Nephron (organoid): ENCODE measurements at regions not wholly inside any gene's neighbourhood (a gene's known extent, or its start where the extent isn't known, plus 50 kb on each side); places are given as distances from the start of the nearest gene placed in this dataset.

Source experiments
- H3K27ac Mint-ChIP-seq, 3 experiments: 2 replicates each; pipeline ENCODE4 v1.8.0; 2020; ENCODE audit warnings: mixed read lengths in 3 of 3, mild to moderate bottlenecking in 2 of 3, moderate library complexity in 1 of 3
- H3K27me3 Mint-ChIP-seq: 2 replicates; pipeline ENCODE4 v1.8.0; 2021; ENCODE audit warnings: low read depth, mild to moderate bottlenecking, moderate library complexity, mixed read lengths
- H3K36me3 Mint-ChIP-seq: 2 replicates; pipeline ENCODE4 v1.8.0; 2020; ENCODE audit warnings: low read depth, mixed read lengths
- H3K4me1 Mint-ChIP-seq: 2 replicates; pipeline ENCODE4 v1.8.0; 2020; ENCODE audit warnings: mixed read lengths
- H3K4me3 Mint-ChIP-seq, 3 experiments: 2 replicates each; pipeline ENCODE4 v1.8.0; 2020; ENCODE audit warnings: mild to moderate bottlenecking in 3 of 3, mixed read lengths in 3 of 3, moderate library complexity in 2 of 3
- H3K9me3 Mint-ChIP-seq: 2 replicates; pipeline ENCODE4 v1.8.0; 2020; ENCODE audit warnings: mixed read lengths
- CTCF ChIP-seq, 3 experiments: fragments of 200-600 bp; sonication (generic); IDR thresholded peaks; one replicate each; pipeline ENCODE4 v1.5.0; 2021; ENCODE audit warnings: antibody characterized with exemption in 3 of 3; ENCODE audit not compliant: unreplicated experiment in 3 of 3

DNA sequence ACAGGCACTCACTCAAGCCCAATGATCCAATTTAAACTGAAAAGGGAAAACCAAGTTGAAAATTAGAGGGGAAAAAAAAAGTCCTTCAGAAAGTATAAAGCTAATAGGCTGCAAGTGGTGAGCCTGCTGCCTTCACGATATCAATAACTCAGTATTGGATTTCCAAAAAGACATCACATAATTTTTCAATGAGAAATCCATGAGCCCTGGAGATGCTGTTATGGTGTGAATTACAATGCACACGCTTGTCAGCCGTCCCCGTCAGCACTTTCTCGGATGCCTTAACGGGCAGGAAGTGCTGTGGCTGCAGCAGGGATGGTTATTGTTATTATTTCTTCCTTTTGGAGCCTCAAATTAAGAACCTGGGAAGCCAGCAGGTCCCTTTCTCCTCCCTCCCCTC is 138.5 kb downstream of the DHX35 start:
- Mint-ChIP-seq H3K4me1 (no peaks in the 10 kb centered on the region), H3K4me3 (no peak overlapping the region), H3K9me3 (peaks cover 8% of the 10 kb centered on the region), H3K27me3 (peaks cover 30% of the 10 kb centered on the region), H3K36me3 (no peaks in the 10 kb centered on the region), H3K27ac (no peak overlapping the region)
- no peak for TF ChIP-seq CTCF (IDR thresholded peaks at IDR 0.05; ENCODE audit: unreplicated experiment in 3 of 3)

DNA sequence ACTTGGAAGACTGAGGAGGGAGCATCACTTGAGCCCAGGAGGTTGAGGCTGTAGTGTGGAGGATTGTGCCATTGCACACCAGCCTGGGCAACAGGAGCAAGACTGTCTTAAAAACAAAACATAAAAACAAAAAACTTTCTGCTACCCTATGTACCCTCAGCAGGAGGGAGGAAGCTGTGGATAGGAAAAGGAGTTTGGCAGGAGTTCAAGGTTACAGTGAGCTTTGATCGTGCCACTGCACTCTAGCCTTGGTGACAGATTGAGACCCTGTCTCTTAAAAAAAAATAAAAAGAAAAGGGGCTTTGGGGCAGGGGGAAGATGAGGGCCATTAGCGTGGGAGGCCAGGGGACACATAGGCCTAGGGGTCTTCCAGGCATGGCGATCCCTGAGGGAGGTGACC is 135.7 kb downstream of the DHX35 start:
- no peaks in the 10 kb centered on the region for H3K36me3 Mint-ChIP-seq
- no peak for TF ChIP-seq CTCF (IDR thresholded peaks at IDR 0.05; ENCODE audit: unreplicated experiment in 3 of 3)
- no peak overlapping the region for H3K27ac Mint-ChIP-seq
- H3K9me3 Mint-ChIP-seq = no peaks in the 10 kb centered on the region
- no peaks in the 10 kb centered on the region for H3K4me1 Mint-ChIP-seq
- no peak overlapping the region for H3K4me3 Mint-ChIP-seq
- peaks cover 21% of the 10 kb centered on the region for H3K27me3 Mint-ChIP-seq

- Mint-ChIP-seq H3K27me3 (peaks cover 16% of the 10 kb centered on the region), H3K27ac (no peak overlapping the region)
Measured at GRCh38 chr20:39095870-39096269, 133.7 kb downstream of the DHX35 start.

GRCh38 chr20:39094391-39094790 is 132.2 kb downstream of the DHX35 start:
- Mint-ChIP-seq H3K27ac (no peak overlapping the region), H3K4me1 (no peaks in the 10 kb centered on the region), H3K27me3 (peaks cover 10% of the 10 kb centered on the region), H3K9me3 (no peaks in the 10 kb centered on the region), H3K4me3 (no peak overlapping the region), H3K36me3 (no peaks in the 10 kb centered on the region)
- TF ChIP-seq CTCF (IDR thresholded peaks at IDR 0.05; ENCODE audit: unreplicated experiment in 3 of 3) = no peak

More at GRCh38 chr20:39095870-39096269, 133.7 kb downstream of the DHX35 start:
- Mint-ChIP-seq H3K9me3 (no peaks in the 10 kb centered on the region), H3K36me3 (no peaks in the 10 kb centered on the region), H3K4me1 (no peaks in the 10 kb centered on the region), H3K4me3 (no peak overlapping the region)
- no peak for TF ChIP-seq CTCF (IDR thresholded peaks at IDR 0.05; ENCODE audit: unreplicated experiment in 3 of 3)

DNA sequence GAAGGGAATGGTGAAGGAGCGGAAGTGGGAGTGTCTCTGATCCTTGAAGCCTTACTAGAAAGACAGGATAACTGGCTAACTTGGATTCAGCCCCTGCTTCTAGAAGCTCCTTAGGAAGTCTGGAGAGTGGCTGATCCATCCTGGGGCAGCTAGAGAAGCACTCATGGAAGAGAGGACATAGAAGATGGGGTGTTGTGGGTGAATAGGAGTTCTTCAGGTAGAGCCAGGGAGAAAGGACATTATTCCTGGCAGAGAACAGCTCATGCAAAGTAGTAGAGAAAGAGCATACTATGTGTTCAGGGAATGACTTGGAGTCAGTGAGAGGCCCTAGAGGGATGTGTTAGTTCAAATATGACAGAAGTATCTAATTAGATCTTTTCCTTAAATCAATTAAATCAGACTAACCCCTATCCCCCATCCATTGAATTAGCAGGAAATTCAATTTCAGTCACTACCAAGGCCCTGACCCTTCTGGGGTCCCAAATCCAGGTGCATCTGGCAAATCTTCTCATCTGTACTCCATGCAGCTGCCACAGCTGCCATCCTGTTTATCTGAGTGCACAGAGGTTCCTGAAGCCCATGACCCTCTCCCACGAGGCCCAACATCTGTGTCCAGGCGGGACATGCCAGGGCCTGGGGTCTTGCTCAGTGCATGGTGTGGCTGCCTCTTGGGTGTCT is 130.7 kb downstream of the DHX35 start:
- H3K4me3 Mint-ChIP-seq = no peak overlapping the region
- no peaks in the 10 kb centered on the region for H3K4me1 Mint-ChIP-seq
- peaks cover 6% of the 10 kb centered on the region for H3K27me3 Mint-ChIP-seq
- H3K36me3 Mint-ChIP-seq = no peaks in the 10 kb centered on the region
- no peak overlapping the region for H3K27ac Mint-ChIP-seq
- TF ChIP-seq CTCF (IDR thresholded peaks at IDR 0.05; ENCODE audit: unreplicated experiment in 3 of 3) = no peak
- H3K9me3 Mint-ChIP-seq = peaks cover 2% of the 10 kb centered on the region

GRCh38 chr20:39090906-39091305 is 128.8 kb downstream of the DHX35 start:
- Mint-ChIP-seq H3K4me3 (no peak overlapping the region), H3K27ac (no peak overlapping the region), H3K4me1 (no peaks in the 10 kb centered on the region), H3K9me3 (peaks cover 2% of the 10 kb centered on the region), H3K36me3 (no peaks in the 10 kb centered on the region), H3K27me3 (peaks cover 6% of the 10 kb centered on the region)
- TF ChIP-seq CTCF (IDR thresholded peaks at IDR 0.05; ENCODE audit: unreplicated experiment in 3 of 3) = no peak
